ENCODE measurements at regions not wholly inside any gene's neighbourhood (a gene's known extent, or its start where the extent isn't known, plus 50 kb on each side); places are given as distances from the start of the nearest gene placed in this dataset.

- TF ChIP-seq EZH2 (IDR thresholded peaks at IDR 0.05) (no peak), POLR2AphosphoS5 (IDR thresholded peaks at IDR 0.05; ENCODE audit: low read depth, low read length) (no peak), CTCF (IDR thresholded peaks at IDR 0.05 in 2 of 3, conservative IDR thresholded peaks at IDR 0.05 in 1 of 3; ENCODE audit: borderline replicate concordance in 1 of 3, insufficient read depth in 1 of 3, low read depth in 2 of 3, low read length in 2 of 3) (no peak), ZFX (IDR thresholded peaks at IDR 0.05) (no peak), SRF (IDR thresholded peaks at IDR 0.05; ENCODE audit: low read depth) (no peak)
Observed at GRCh38 chr1:194420706-194421105, 1234.3 kb upstream of the B3GALT2 start.

Data from HCT116 (cell line).